ENCODE measurements at regions not wholly inside any gene's neighbourhood (a gene's known extent, or its start where the extent isn't known, plus 50 kb on each side); places are given as distances from the start of the nearest gene placed in this dataset.

DNA sequence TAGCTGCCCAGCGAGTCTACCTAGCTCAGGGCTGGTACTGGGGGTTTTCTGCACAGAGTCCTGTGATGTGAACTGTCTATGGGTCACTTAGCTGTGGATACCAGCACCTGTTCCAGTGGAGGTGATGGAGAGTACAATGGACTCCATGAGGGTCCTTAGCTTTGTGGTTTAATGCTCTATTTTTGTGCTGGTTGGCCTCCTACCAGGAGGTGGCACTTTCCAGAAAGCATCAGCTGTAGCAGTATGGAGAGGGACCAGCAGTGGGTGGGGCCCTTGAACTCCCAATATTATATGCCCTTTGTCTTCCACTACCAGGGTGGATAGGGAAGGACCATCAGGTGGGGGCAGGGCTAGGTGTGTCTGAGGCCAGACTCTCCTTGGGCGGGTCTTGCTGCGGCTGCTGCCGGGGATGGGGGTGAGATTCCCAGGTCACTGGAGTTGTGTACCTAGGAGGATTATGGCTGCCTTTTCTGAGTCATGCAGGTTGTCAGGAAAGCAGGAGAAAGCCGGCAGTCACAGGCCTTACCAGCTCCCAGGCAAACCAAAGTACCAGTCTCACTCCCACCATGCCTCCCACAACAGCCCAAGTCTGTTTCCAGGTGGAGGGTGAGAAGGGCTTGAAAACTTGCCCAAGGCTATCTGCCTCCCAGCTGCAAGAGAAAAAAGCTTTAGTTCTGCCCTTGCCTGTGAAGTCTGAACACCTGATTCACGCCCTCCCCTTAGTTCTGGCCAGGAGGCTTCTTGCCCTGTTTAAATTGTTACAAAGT lies 163.0 kb upstream of the NUDT4 start:
- Histone ChIP-seq H3K27me3 (no peaks in the 10 kb centered on the region), H3K4me3 (no peak overlapping the region), H3K4me1 (no peaks in the 10 kb centered on the region), H3K9me3 (no peaks in the 10 kb centered on the region), H3K36me3 (no peaks in the 10 kb centered on the region), H3K27ac (peak overlapping the region in 2 of 4 donors; percentile 34 to 84)
- peak in 2 of 3 donors; percentile 74 to 81 for DNase-seq
- no peak for TF ChIP-seq POLR2A (IDR thresholded peaks at IDR 0.05)
- TF ChIP-seq, protein P1, sequence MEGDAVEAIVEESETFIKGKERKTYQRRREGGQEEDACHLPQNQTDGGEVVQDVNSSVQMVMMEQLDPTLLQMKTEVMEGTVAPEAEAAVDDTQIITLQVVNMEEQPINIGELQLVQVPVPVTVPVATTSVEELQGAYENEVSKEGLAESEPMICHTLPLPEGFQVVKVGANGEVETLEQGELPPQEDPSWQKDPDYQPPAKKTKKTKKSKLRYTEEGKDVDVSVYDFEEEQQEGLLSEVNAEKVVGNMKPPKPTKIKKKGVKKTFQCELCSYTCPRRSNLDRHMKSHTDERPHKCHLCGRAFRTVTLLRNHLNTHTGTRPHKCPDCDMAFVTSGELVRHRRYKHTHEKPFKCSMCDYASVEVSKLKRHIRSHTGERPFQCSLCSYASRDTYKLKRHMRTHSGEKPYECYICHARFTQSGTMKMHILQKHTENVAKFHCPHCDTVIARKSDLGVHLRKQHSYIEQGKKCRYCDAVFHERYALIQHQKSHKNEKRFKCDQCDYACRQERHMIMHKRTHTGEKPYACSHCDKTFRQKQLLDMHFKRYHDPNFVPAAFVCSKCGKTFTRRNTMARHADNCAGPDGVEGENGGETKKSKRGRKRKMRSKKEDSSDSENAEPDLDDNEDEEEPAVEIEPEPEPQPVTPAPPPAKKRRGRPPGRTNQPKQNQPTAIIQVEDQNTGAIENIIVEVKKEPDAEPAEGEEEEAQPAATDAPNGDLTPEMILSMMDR (IDR thresholded peaks at IDR 0.05), result peak in 1 of 6 experiments; percentile 22

DNA sequence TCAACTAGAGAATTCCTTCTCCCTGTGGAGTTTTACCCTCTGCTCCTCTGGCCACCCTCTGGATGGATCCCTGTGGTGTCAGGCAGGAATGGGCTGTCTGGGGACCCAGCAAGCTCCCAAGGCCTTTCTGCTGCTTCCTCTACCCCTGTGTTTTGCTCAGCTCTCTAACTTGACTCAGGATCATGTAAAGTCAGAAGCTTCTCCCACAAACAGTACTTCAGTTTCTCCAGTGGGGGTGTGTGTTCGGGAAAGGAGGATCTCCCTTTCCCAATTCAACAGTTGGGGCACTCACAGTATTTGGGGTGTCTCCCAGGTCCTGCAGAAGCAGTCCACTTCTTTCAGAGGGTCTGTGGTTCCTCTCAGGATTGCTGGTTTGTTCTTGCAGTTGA lies 162.4 kb upstream of the NUDT4 start:
- no peak for DNase-seq
- Histone ChIP-seq H3K9me3 (no peaks in the 10 kb centered on the region), H3K4me3 (no peak overlapping the region), H3K4me1 (no peaks in the 10 kb centered on the region), H3K27ac (peak overlapping the region in 2 of 4 donors; percentile 34 to 84), H3K36me3 (no peaks in the 10 kb centered on the region), H3K27me3 (no peaks in the 10 kb centered on the region)
- TF ChIP-seq POLR2A (IDR thresholded peaks at IDR 0.05), result no peak
- TF ChIP-seq, protein P1 (IDR thresholded peaks at IDR 0.05), result peak in 1 of 6 experiments; percentile 25

DNA sequence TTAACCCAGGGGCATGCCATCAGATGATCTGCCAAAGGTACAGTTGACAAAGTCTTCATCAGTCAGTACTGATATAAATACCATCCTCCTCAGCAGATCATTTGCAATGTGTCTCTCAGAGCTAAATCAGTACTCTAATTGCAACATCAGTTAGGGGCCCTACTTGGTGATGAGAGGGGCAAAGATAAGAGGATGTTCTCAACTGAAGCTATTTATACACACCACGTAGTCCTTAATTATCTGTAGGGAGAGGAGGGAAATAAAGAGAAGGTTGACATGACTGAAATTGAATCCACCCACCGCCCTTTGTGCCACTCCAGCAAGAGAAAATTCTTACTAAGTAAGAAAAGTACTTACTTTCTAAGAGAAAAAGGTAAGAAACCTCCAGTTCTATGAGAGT lies 157.8 kb upstream of the NUDT4 start:
- no peak overlapping the region for H3K4me3 ChIP-seq
- H3K36me3 ChIP-seq, result no peaks in the 10 kb centered on the region
- no peaks in the 10 kb centered on the region for H3K9me3 ChIP-seq
- no peaks in the 10 kb centered on the region for H3K27me3 ChIP-seq
- peaks cover 0 to 7% (median 0%) of the 10 kb centered on the region in 4 donors for H3K4me1 ChIP-seq
- TF ChIP-seq, protein P1 (IDR thresholded peaks at IDR 0.05), result no peak
- no peak for TF ChIP-seq POLR2A (IDR thresholded peaks at IDR 0.05)
- DNase-seq, result no peak
- H3K27ac ChIP-seq, result no peak overlapping the region

DNA sequence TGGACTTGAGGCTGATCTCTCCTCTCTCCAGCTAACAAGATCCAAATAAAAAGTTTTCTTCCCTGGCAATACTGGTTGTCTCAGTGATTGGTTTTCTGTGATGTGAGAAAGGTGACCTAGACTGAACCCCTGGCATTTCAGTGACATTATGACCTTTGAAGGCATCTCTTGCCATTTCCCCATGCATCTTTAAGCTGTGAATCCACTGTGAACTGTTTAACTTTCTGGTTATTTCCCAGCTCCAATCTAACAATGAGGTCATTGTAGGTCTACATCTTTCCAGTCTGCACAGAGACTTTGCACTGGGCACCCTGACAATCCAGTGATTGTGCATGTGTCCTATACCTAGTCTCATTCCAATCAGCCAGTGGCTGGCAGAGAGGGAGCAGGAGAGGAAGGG lies 155.9 kb upstream of the NUDT4 start:
- H3K36me3 ChIP-seq, result no peaks in the 10 kb centered on the region
- H3K9me3 ChIP-seq, result no peaks in the 10 kb centered on the region
- no peak overlapping the region for H3K27ac ChIP-seq
- H3K4me1 ChIP-seq, result peaks cover 0 to 7% (median 0%) of the 10 kb centered on the region in 4 donors
- H3K4me3 ChIP-seq, result no peak overlapping the region
- no peaks in the 10 kb centered on the region for H3K27me3 ChIP-seq
- TF ChIP-seq, protein P1 (IDR thresholded peaks at IDR 0.05), result no peak
- no peak for TF ChIP-seq POLR2A (IDR thresholded peaks at IDR 0.05)
- no peak for DNase-seq

DNA sequence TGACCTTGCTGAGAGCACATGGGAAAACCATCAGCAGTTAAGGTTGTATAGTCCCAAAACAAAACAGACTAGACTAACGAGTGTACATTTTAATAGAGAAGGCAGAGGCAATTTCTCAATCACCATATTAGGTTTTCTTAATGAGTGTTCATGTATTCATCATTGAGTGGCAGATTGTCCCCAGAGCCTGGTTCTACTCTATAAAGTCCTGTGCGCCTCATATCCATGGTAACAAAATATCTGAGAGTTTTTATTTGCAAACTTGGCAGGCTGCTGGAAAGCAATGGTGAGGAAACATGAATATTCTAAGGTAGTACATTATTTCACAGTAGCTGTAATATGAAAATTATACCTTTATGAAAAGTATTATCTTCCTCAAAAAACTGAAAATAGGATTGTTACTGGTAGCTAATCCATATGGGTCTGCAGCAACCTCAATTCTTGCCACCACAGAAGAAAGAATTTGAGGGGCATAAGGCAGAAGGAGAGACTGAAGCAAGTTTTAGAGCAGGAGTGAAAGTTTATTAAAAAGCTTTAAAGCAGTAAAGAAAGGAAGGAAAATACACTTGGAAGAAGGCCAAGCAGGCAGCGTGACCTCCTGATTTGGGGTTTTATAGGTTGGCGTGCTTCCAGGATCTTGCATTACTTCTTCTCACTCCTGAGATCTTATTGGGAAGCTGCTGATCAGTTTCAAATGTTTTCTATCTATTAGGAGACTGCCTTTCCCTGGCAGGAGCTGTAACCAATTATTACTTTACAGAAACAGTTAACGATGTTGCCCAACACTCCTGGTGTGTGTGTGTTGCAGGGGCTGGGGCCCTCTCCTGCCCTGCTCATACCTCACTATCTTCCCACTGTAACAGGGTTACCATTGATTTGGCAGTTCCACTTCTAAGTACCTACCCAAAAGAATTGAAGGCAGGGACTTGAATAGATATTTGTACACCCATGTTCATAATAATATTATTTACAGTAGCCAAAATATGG lies 154.0 kb upstream of the NUDT4 start:
- no peak for TF ChIP-seq POLR2A (IDR thresholded peaks at IDR 0.05)
- TF ChIP-seq, protein P1 (IDR thresholded peaks at IDR 0.05), result no peak
- no peak for DNase-seq
- Histone ChIP-seq H3K4me3 (no peak overlapping the region), H3K36me3 (no peaks in the 10 kb centered on the region), H3K27me3 (no peaks in the 10 kb centered on the region), H3K9me3 (no peaks in the 10 kb centered on the region), H3K27ac (no peak overlapping the region), H3K4me1 (peaks cover 0 to 7% (median 0%) of the 10 kb centered on the region in 4 donors)

Data from Peyer's patch (tissue), 4 donors.